BLaER1 (cell line): ENCODE measurements at regions not wholly inside any gene's neighbourhood (a gene's known extent, or its start where the extent isn't known, plus 50 kb on each side); places are given as distances from the start of the nearest gene placed in this dataset.

ENCODE experiments used
- H3K27ac ChIP-seq: shearing (Covaris generic); formaldehyde crosslinking; 2 replicates; pipeline ENCODE4 v1.8.1; 2022
- H3K27me3 ChIP-seq: shearing (Covaris generic); formaldehyde crosslinking; 2 replicates; pipeline ENCODE4 v1.8.1; 2022
- H3K36me3 ChIP-seq: shearing (Covaris generic); formaldehyde crosslinking; 2 replicates; pipeline ENCODE4 v1.8.1; 2022
- H3K4me1 ChIP-seq: shearing (Covaris generic); formaldehyde crosslinking; 2 replicates; pipeline ENCODE4 v1.8.1; 2022
- H3K4me2 ChIP-seq: shearing (Covaris generic); formaldehyde crosslinking; 2 replicates; pipeline ENCODE4 v1.8.1; 2022
- H3K4me3 ChIP-seq: shearing (Covaris generic); formaldehyde crosslinking; 2 replicates; pipeline ENCODE4 v1.8.1; 2022
- H3K9ac ChIP-seq: shearing (Covaris generic); formaldehyde crosslinking; 2 replicates; pipeline ENCODE4 v1.8.1; 2022
- H3K9me3 ChIP-seq: shearing (Covaris generic); formaldehyde crosslinking; 2 replicates; pipeline ENCODE4 v1.8.1; 2022
- H4K20me1 ChIP-seq: shearing (Covaris generic); formaldehyde crosslinking; 2 replicates; pipeline ENCODE4 v1.8.1; 2022
- Cebpa-rat ChIP-seq: shearing (Covaris generic); IDR thresholded peaks from 2 replicates; pipeline ENCODE4 v1.8.1; 2022

DNA sequence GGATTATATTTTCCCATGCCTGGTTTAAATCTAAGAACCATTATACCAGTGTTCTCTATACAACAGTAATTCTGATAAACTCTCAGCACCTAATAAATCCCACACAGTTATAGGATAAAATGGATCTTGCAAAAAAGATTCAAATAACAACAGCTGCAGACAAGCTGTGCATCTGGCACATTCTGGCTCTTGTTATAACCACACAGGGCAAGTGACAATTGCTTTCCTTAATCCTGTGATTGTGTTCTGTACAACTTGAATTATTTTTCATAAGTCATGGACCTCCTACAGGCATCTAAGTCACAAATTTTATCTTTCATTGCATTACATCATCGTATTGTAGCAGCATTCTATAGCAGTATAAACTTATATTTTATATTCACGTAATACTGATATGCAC is 948.3 kb downstream of the SLITRK1 start:
- no peak overlapping the region for H3K4me2 ChIP-seq
- TF ChIP-seq Cebpa-rat = no peak
- no peak overlapping the region for H3K27ac ChIP-seq
- no peak overlapping the region for H3K9ac ChIP-seq
- H3K27me3 ChIP-seq = no peaks in the 10 kb centered on the region
- H3K4me3 ChIP-seq = no peak overlapping the region
- no peaks in the 10 kb centered on the region for H3K9me3 ChIP-seq
- no peaks in the 10 kb centered on the region for H3K4me1 ChIP-seq
- H4K20me1 ChIP-seq = no peaks in the 10 kb centered on the region
- no peaks in the 10 kb centered on the region for H3K36me3 ChIP-seq

DNA sequence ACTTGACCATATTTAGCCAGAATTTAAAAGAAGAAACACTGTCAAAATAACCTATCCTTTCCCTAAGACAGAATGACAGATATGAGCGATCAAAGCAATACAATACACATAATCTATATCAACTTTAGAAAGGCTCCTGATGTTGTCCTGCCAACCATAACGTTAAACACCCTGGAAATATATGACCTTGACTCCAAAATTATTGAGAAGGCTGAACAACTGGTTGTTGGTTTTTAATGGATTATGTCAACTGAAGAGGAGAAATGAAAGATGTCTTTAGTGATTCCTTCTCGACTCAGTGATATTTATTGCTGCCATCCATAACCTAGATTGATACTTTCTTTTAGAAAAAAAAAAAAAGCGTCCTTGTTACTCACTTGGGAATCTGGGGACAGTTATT is 957.2 kb downstream of the SLITRK1 start:
- no peak overlapping the region for H3K4me2 ChIP-seq
- TF ChIP-seq Cebpa-rat = no peak
- H3K9me3 ChIP-seq = no peaks in the 10 kb centered on the region
- no peaks in the 10 kb centered on the region for H3K4me1 ChIP-seq
- no peak overlapping the region for H3K9ac ChIP-seq
- H3K4me3 ChIP-seq = no peak overlapping the region
- no peaks in the 10 kb centered on the region for H4K20me1 ChIP-seq
- no peaks in the 10 kb centered on the region for H3K36me3 ChIP-seq
- no peaks in the 10 kb centered on the region for H3K27me3 ChIP-seq
- H3K27ac ChIP-seq = no peak overlapping the region

DNA sequence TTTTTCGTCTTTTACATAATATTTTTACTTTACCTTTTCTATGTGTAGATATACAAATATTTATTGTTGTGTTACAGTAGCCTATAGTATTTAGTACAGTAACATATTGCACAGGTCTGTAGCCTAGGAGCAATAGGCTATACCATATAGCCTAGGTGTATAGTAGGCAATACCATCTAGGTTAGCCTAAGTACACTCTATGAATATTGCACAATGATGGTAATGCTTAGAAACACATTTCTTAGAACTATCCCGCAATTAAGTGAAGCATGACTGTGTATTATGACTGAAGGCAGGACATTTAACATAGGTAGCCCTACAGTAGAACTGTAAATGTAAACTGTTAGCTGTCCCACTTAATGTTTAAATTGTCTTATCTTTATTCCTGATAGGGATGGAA is 964.3 kb downstream of the SLITRK1 start:
- Histone ChIP-seq H3K27ac (no peak overlapping the region), H4K20me1 (no peaks in the 10 kb centered on the region), H3K36me3 (no peaks in the 10 kb centered on the region), H3K9me3 (no peaks in the 10 kb centered on the region), H3K9ac (no peak overlapping the region), H3K27me3 (no peaks in the 10 kb centered on the region), H3K4me2 (no peak overlapping the region), H3K4me3 (no peak overlapping the region), H3K4me1 (no peaks in the 10 kb centered on the region)
- no peak; the same call in 1 of the 2 replicates for TF ChIP-seq Cebpa-rat

DNA sequence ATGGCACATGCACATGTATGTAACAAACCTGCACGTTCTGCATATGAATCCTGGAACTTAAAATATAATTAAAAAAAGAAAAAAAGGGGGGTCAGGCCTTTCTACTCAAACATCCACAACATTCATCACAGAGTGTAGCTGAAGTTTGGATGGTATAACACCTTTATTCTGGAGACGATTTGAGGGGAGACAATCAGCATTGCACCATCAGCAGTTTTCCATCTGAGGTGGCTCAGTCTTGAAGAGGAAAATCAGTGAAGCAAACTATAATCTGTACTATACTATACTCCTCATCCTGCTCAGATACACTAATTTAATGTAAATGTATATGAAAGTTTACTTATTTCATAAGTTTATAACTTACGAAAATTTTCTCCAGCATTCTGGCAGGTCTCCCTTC is 969.7 kb downstream of the SLITRK1 start:
- Histone ChIP-seq H4K20me1 (no peaks in the 10 kb centered on the region), H3K9me3 (no peaks in the 10 kb centered on the region)
- TF ChIP-seq Cebpa-rat = no peak

DNA sequence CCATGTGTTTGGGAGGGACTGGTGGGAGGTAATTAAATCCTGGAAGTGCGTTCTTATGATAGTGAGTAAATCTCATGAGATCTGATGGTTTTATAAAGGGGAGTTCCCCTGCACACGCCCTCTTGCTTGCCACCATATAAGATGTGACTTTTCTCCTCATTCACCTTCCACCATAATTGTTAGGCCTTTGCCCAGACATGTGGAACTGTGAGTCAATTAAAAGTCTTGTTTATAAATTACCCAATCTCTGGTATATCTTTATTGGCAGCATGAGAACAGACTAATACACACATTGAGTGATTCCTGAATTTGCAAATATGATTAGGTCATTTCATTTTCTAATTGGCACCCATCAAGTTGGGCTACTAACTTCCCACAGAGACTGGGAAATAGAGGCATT is 977.2 kb downstream of the SLITRK1 start:
- Histone ChIP-seq H3K4me3 (no peak overlapping the region), H4K20me1 (no peaks in the 10 kb centered on the region), H3K4me2 (no peak overlapping the region), H3K4me1 (no peaks in the 10 kb centered on the region), H3K27me3 (no peaks in the 10 kb centered on the region), H3K27ac (no peak overlapping the region), H3K9ac (no peak overlapping the region), H3K9me3 (no peaks in the 10 kb centered on the region), H3K36me3 (no peaks in the 10 kb centered on the region)
- no peak for TF ChIP-seq Cebpa-rat

More for the DNA sequence above, 969.7 kb downstream of the SLITRK1 start:
- H3K4me2 ChIP-seq = no peak overlapping the region
- no peaks in the 10 kb centered on the region for H3K27me3 ChIP-seq
- no peaks in the 10 kb centered on the region for H3K36me3 ChIP-seq
- H3K27ac ChIP-seq = no peak overlapping the region
- H3K4me1 ChIP-seq = no peaks in the 10 kb centered on the region
- no peak overlapping the region for H3K9ac ChIP-seq
- H3K4me3 ChIP-seq = no peak overlapping the region

DNA sequence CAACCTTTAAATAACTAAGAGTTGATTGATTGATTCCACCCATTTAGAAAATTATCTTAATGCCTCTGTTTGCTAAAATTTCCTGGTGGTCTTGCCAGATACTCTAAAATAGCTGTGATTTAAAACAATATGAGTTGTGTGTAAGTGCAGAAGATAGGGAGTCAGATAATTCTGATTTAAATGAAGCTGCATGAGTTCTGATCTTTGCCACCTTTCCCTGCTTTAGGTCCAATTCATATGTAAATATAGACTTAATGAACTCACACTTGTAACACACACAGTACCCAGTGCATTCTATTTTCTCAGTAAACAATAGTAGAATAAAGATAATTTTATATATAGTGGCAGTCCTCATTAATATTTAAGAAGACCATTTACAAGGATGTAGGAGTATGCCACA is 981.8 kb downstream of the SLITRK1 start:
- Histone ChIP-seq H3K36me3 (no peaks in the 10 kb centered on the region), H3K9me3 (peaks cover 4% of the 10 kb centered on the region), H3K27me3 (no peaks in the 10 kb centered on the region), H3K27ac (no peak overlapping the region), H4K20me1 (no peaks in the 10 kb centered on the region), H3K9ac (no peak overlapping the region), H3K4me1 (no peaks in the 10 kb centered on the region), H3K4me2 (no peak overlapping the region), H3K4me3 (no peak overlapping the region)
- no peak for TF ChIP-seq Cebpa-rat

DNA sequence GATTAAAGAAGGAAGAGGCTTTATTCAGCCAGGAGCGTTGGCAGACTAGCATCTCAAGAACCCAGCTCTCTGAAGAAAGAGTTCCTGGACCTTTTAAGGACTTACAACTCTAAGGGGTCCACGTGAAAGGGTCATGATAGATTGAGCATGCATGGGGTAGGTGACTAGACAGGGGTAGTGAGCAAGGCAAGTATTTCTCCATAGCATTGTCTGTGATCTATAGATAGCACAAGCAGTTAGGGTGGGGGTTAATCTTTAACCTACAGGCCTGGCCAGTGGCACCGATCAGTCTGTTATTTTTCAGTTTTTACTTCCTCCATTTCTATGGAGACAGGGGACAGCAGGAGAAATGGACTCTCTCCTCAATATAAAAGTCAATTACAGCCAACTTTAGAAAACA is 983.7 kb downstream of the SLITRK1 start:
- H3K27me3 ChIP-seq = no peaks in the 10 kb centered on the region
- H3K9ac ChIP-seq = no peak overlapping the region
- no peak overlapping the region for H3K27ac ChIP-seq
- H3K4me2 ChIP-seq = no peak overlapping the region
- H4K20me1 ChIP-seq = no peaks in the 10 kb centered on the region
- H3K4me1 ChIP-seq = no peaks in the 10 kb centered on the region
- H3K36me3 ChIP-seq = no peaks in the 10 kb centered on the region
- H3K4me3 ChIP-seq = no peak overlapping the region
- H3K9me3 ChIP-seq = peaks cover 4% of the 10 kb centered on the region
- no peak for TF ChIP-seq Cebpa-rat

DNA sequence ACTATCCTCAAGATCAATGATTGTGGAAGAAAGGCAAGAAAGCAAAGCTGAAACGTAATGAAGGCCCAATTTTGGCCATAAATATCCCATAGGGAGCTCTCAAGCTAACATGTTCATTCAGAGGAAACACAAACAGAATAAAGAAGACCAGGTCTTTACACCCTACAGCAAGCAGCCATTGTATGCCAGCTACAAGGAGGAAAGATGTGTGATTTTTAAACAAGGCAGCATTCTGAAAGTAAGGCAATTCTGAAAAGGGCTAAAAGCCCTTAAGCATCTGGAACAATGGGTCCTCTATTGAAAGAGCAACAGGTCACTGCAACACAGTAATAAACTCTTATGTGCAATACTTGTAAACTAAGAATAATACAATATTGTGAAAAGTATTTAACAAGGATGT is 1002.4 kb downstream of the SLITRK1 start:
- no peaks in the 10 kb centered on the region for H3K4me1 ChIP-seq
- H3K9ac ChIP-seq = no peak overlapping the region
- no peaks in the 10 kb centered on the region for H3K9me3 ChIP-seq
- no peak overlapping the region for H3K4me2 ChIP-seq
- H3K27me3 ChIP-seq = no peaks in the 10 kb centered on the region
- no peak overlapping the region for H3K4me3 ChIP-seq
- H4K20me1 ChIP-seq = no peaks in the 10 kb centered on the region
- TF ChIP-seq Cebpa-rat = no peak
- no peaks in the 10 kb centered on the region for H3K36me3 ChIP-seq
- no peak overlapping the region for H3K27ac ChIP-seq

DNA sequence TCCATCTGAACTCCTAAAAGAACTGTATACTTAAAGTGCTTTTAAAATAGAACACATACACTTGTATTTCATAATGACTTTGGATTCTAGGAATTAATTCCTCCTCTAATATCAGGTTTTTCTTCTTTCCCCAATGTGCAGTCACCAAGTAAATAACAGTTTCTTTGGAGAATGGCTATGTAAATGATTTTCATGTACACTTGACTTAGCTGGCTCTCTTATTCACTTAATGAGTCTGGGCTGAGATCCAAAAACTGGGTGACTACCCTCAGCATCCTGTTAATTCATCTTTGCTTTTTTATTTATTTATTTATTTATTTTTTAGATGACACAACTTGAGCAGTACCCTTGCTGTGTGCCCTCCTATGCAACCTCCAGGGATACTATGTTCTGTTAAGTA is 1003.7 kb downstream of the SLITRK1 start:
- H3K27ac ChIP-seq = no peak overlapping the region
- H4K20me1 ChIP-seq = no peaks in the 10 kb centered on the region
- H3K27me3 ChIP-seq = no peaks in the 10 kb centered on the region
- no peak overlapping the region for H3K4me2 ChIP-seq
- H3K36me3 ChIP-seq = no peaks in the 10 kb centered on the region
- H3K4me1 ChIP-seq = no peaks in the 10 kb centered on the region
- no peaks in the 10 kb centered on the region for H3K9me3 ChIP-seq
- no peak for TF ChIP-seq Cebpa-rat
- H3K9ac ChIP-seq = no peak overlapping the region
- H3K4me3 ChIP-seq = no peak overlapping the region

DNA sequence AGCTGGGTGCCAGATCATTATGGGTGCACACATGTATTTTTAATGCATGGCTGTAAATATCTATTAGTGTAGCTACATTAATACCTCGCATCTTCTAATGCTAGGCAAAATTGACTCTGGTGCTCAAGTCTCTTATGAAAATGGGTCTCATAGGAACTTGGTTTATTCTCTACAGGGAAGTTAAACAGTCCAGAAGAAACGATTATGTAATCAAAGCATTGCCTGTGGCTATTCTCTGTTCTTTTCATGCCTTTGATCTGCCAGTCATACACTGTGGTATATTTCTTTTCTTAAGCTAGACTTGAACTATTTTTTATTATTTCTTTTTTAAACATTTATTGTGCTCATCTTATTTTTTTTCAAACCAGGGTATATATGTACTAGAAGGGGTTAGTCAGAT is 1015.0 kb downstream of the SLITRK1 start:
- Histone ChIP-seq H3K4me1 (no peaks in the 10 kb centered on the region), H4K20me1 (no peaks in the 10 kb centered on the region), H3K27me3 (no peaks in the 10 kb centered on the region), H3K4me3 (no peak overlapping the region), H3K4me2 (no peak overlapping the region), H3K27ac (no peak overlapping the region), H3K36me3 (no peaks in the 10 kb centered on the region), H3K9me3 (no peaks in the 10 kb centered on the region), H3K9ac (no peak overlapping the region)
- TF ChIP-seq Cebpa-rat = no peak

DNA sequence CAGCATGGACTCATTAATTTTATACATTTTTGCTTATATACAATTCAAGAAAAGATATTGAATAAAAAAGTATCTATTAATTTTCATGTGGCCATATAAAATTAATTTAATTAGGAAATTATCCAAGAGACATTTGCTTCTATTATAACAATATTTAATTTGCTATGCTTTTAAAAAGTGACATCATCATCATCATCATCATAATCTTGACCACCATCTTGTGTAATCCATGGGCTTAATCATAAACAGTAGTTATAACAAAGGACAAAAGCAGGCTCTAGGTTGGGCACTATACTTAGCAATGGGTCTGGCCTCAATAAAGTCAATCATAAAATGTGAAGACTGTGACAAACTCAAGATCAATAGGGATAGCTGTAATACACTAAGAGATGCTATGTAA is 1031.6 kb downstream of the SLITRK1 start:
- no peak overlapping the region for H3K27ac ChIP-seq
- H3K27me3 ChIP-seq = no peaks in the 10 kb centered on the region
- H3K4me1 ChIP-seq = no peaks in the 10 kb centered on the region
- no peak overlapping the region for H3K9ac ChIP-seq
- no peak for TF ChIP-seq Cebpa-rat
- no peaks in the 10 kb centered on the region for H3K36me3 ChIP-seq
- H3K9me3 ChIP-seq = no peaks in the 10 kb centered on the region
- no peak overlapping the region for H3K4me2 ChIP-seq
- H3K4me3 ChIP-seq = no peak overlapping the region
- H4K20me1 ChIP-seq = no peaks in the 10 kb centered on the region
